Trophoblast cell (in vitro differentiated cells and primary cell): ENCODE measurements at regions not wholly inside any gene's neighbourhood (a gene's known extent, or its start where the extent isn't known, plus 50 kb on each side); places are given as distances from the start of the nearest gene placed in this dataset.

Experiments used
- DNase-seq, 2 donors: peaks; one replicate each; pipeline ENCODE4 v3.0.0-alpha.2; 2016
- H2AFZ ChIP-seq: 2 replicates; pipeline ENCODE4 v1.6.1; 2013; ENCODE audit warnings: low read length, moderate library complexity, mild to moderate bottlenecking; ENCODE audit not compliant: insufficient read depth, poor library complexity
- H2AK5ac ChIP-seq: 2 replicates; pipeline ENCODE4 v1.6.1; 2013; ENCODE audit warnings: mild to moderate bottlenecking, low read length
- H2BK120ac ChIP-seq: 2 replicates; pipeline ENCODE4 v1.6.1; 2013; ENCODE audit warnings: low read length, mild to moderate bottlenecking, moderate library complexity; ENCODE audit not compliant: insufficient read depth, poor library complexity
- H2BK12ac ChIP-seq: 2 replicates; pipeline ENCODE4 v1.6.1; 2013; ENCODE audit warnings: mild to moderate bottlenecking, low read length, moderate library complexity
- H2BK5ac ChIP-seq: 2 replicates; pipeline ENCODE4 v1.6.1; 2013; ENCODE audit warnings: low read length, low read depth, moderate library complexity, mild to moderate bottlenecking; ENCODE audit not compliant: poor library complexity
- H3K14ac ChIP-seq: 2 replicates; pipeline ENCODE4 v1.6.1; 2013; ENCODE audit warnings: mild to moderate bottlenecking, low read length
- H3K18ac ChIP-seq: 2 replicates; pipeline ENCODE4 v1.6.1; 2013; ENCODE audit warnings: mild to moderate bottlenecking, low read length
- H3K23ac ChIP-seq: 2 replicates; pipeline ENCODE4 v1.6.1; 2013; ENCODE audit warnings: low read length
- H3K27ac ChIP-seq: 2 replicates; pipeline ENCODE4 v1.5.1; 2013; ENCODE audit warnings: low read depth, mild to moderate bottlenecking, inconsistent platforms, low read length, moderate library complexity
- H3K27me3 ChIP-seq: 2 replicates; pipeline ENCODE4 v1.6.1; 2013; ENCODE audit warnings: inconsistent platforms, mild to moderate bottlenecking, low read length, moderate library complexity; ENCODE audit not compliant: insufficient read depth
- H3K36me3 ChIP-seq, 2 experiments: 1 replicate in 1 of 2; 2 replicates in 1 of 2; pipeline ENCODE4 v1.6.1; 2013; ENCODE audit warnings: low read length in 2 of 2, mild to moderate bottlenecking in 2 of 2, moderate library complexity in 1 of 2; ENCODE audit not compliant: insufficient read depth in 2 of 2, control insufficient read depth in 1 of 2
- H3K4ac ChIP-seq: 2 replicates; pipeline ENCODE4 v1.6.1; 2013; ENCODE audit warnings: low read depth, mild to moderate bottlenecking, low read length, moderate library complexity
- H3K4me1 ChIP-seq, 2 experiments: 1 replicate in 1 of 2; 2 replicates in 1 of 2; pipeline ENCODE4 v1.6.1; 2013; ENCODE audit warnings: low read length in 2 of 2, mild to moderate bottlenecking in 2 of 2, moderate library complexity in 1 of 2; ENCODE audit not compliant: insufficient read depth in 2 of 2, control insufficient read depth in 1 of 2
- H3K4me2 ChIP-seq: 2 replicates; pipeline ENCODE4 v1.6.1; 2013; ENCODE audit warnings: inconsistent platforms, mild to moderate bottlenecking, low read length, moderate library complexity
- H3K4me3 ChIP-seq: 2 replicates; pipeline ENCODE4 v1.5.1; 2013; ENCODE audit warnings: mild to moderate bottlenecking, low read depth, low read length, inconsistent platforms
- H3K79me1 ChIP-seq: one replicate; pipeline ENCODE4 v1.6.1; 2013; ENCODE audit warnings: low read length
- H3K79me2 ChIP-seq: 2 replicates; pipeline ENCODE4 v1.6.1; 2013; ENCODE audit warnings: low read length, mild to moderate bottlenecking; ENCODE audit not compliant: control insufficient read depth, insufficient read depth, poor library complexity
- H3K9ac ChIP-seq: 2 replicates; pipeline ENCODE4 v1.6.1; 2013; ENCODE audit warnings: mild to moderate bottlenecking, low read length
- H3K9me3 ChIP-seq: 2 replicates; pipeline ENCODE4 v1.6.1; 2013; ENCODE audit warnings: low read depth, mild to moderate bottlenecking, control low read depth, inconsistent platforms, low read length; ENCODE audit not compliant: insufficient read depth
- H4K12ac ChIP-seq: 2 replicates; pipeline ENCODE4 v1.6.1; 2013; ENCODE audit warnings: low read depth, mild to moderate bottlenecking, low read length, moderate library complexity
- H4K8ac ChIP-seq: 2 replicates; pipeline ENCODE4 v1.6.1; 2013; ENCODE audit warnings: low read depth, mild to moderate bottlenecking, low read length, moderate library complexity
- H4K91ac ChIP-seq: one replicate; pipeline ENCODE4 v1.6.1; 2013; ENCODE audit warnings: low read depth, mild to moderate bottlenecking, low read length, moderate library complexity
- WGBS: extraction: QIAGEN DNeasy Blood & Tissue Kit; methylation state at CpG from one replicate; pipeline ENCODE4 v1.1.7; 2013; ENCODE audit warnings: missing lambda C conversion rate; ENCODE audit not compliant: insufficient read length, insufficient coverage; ENCODE audit errors: extremely low coverage; 5-methylcytosine and 5-hydroxymethylcytosine counted together

- Histone ChIP-seq H3K79me1 (no peaks in the 10 kb centered on the region), H2BK12ac (no peak overlapping the region), H4K91ac (no peak overlapping the region), H3K79me2 (no peaks in the 10 kb centered on the region), H3K27me3 (no peaks in the 10 kb centered on the region), H3K36me3 (no peaks in the 10 kb centered on the region), H4K8ac (no peak overlapping the region), H3K27ac (no peak overlapping the region), H2BK120ac (no peak overlapping the region), H2AK5ac (no peak overlapping the region), H3K4ac (no peak overlapping the region), H2BK5ac (no peak overlapping the region), H3K14ac (no peak overlapping the region), H4K12ac (no peak overlapping the region), H3K4me1 (no peaks in the 10 kb centered on the region), H3K23ac (no peak overlapping the region), H2AFZ (no peak overlapping the region), H3K18ac (no peak overlapping the region), H3K4me2 (no peak overlapping the region), H3K9me3 (peaks cover 10% of the 10 kb centered on the region), H3K4me3 (no peak overlapping the region), H3K9ac (no peak overlapping the region)
- WGBS = no CpG with 5 or more reads among the region's 9 CpGs
- no peak for DNase-seq
These were observed 1161.1 kb downstream of the BRD1 start for GRCh38 chr22:48666620-48667019.

GRCh38 chr22:48665311-48665995, 1162.2 kb downstream of the BRD1 start:
- H3K4me2 ChIP-seq = no peak overlapping the region
- no peaks in the 10 kb centered on the region for H3K79me1 ChIP-seq
- no peak overlapping the region for H2BK12ac ChIP-seq
- H4K8ac ChIP-seq = no peak overlapping the region
- no peak overlapping the region for H3K4ac ChIP-seq
- H3K79me2 ChIP-seq = no peaks in the 10 kb centered on the region
- H4K91ac ChIP-seq = no peak overlapping the region
- peaks cover 3% of the 10 kb centered on the region for H3K9me3 ChIP-seq
- no peak overlapping the region for H3K23ac ChIP-seq
- no peak overlapping the region for H3K4me3 ChIP-seq
- no peaks in the 10 kb centered on the region for H3K4me1 ChIP-seq
- H3K9ac ChIP-seq = no peak overlapping the region
- H3K36me3 ChIP-seq = no peaks in the 10 kb centered on the region
- no peak overlapping the region for H2BK120ac ChIP-seq
- H2AFZ ChIP-seq = no peak overlapping the region
- H3K27ac ChIP-seq = no peak overlapping the region
- no CpG with 5 or more reads among the region's 22 CpGs for WGBS
- H4K12ac ChIP-seq = no peak overlapping the region
- DNase-seq = no peak
- H2BK5ac ChIP-seq = no peak overlapping the region
- no peak overlapping the region for H3K14ac ChIP-seq
- no peak overlapping the region for H2AK5ac ChIP-seq
- no peaks in the 10 kb centered on the region for H3K27me3 ChIP-seq
- H3K18ac ChIP-seq = no peak overlapping the region

GRCh38 chr22:48664586-48664985, 1163.1 kb downstream of the BRD1 start:
- no peaks in the 10 kb centered on the region for H3K79me1 ChIP-seq
- H3K9ac ChIP-seq = no peak overlapping the region
- no peak overlapping the region for H2BK12ac ChIP-seq
- no peak overlapping the region for H4K12ac ChIP-seq
- no peaks in the 10 kb centered on the region for H3K36me3 ChIP-seq
- H2BK5ac ChIP-seq = no peak overlapping the region
- H2BK120ac ChIP-seq = no peak overlapping the region
- no peaks in the 10 kb centered on the region for H3K27me3 ChIP-seq
- no peak overlapping the region for H3K4me2 ChIP-seq
- no peak overlapping the region for H2AFZ ChIP-seq
- no CpG with 5 or more reads among the region's 13 CpGs for WGBS
- no peaks in the 10 kb centered on the region for H3K4me1 ChIP-seq
- no peak overlapping the region for H3K23ac ChIP-seq
- no peak overlapping the region for H4K8ac ChIP-seq
- no peak overlapping the region for H3K18ac ChIP-seq
- no peak overlapping the region for H3K4me3 ChIP-seq
- H3K9me3 ChIP-seq = peaks cover 3% of the 10 kb centered on the region
- H3K4ac ChIP-seq = no peak overlapping the region
- H2AK5ac ChIP-seq = no peak overlapping the region
- no peak overlapping the region for H4K91ac ChIP-seq
- no peak for DNase-seq
- no peaks in the 10 kb centered on the region for H3K79me2 ChIP-seq
- H3K14ac ChIP-seq = no peak overlapping the region
- H3K27ac ChIP-seq = no peak overlapping the region

- Histone ChIP-seq H3K4me3 (no peak overlapping the region), H3K79me1 (no peaks in the 10 kb centered on the region), H3K14ac (no peak overlapping the region), H3K9ac (no peak overlapping the region), H3K23ac (no peak overlapping the region), H3K18ac (no peak overlapping the region), H4K8ac (no peak overlapping the region), H3K4me1 (no peaks in the 10 kb centered on the region), H2BK12ac (no peak overlapping the region), H4K91ac (no peak overlapping the region), H3K4me2 (no peak overlapping the region), H3K79me2 (no peaks in the 10 kb centered on the region), H3K27ac (no peak overlapping the region), H2BK5ac (no peak overlapping the region), H2BK120ac (no peak overlapping the region), H3K9me3 (peaks cover 3% of the 10 kb centered on the region), H2AFZ (no peak overlapping the region), H2AK5ac (no peak overlapping the region), H3K36me3 (no peaks in the 10 kb centered on the region), H4K12ac (no peak overlapping the region), H3K27me3 (no peaks in the 10 kb centered on the region), H3K4ac (no peak overlapping the region)
- no CpG with 5 or more reads among the region's 5 CpGs for WGBS
- no peak for DNase-seq
These were observed 1164.4 kb downstream of the BRD1 start for GRCh38 chr22:48663297-48663696.
